PC-3 (cell line): ENCODE measurements at regions not wholly inside any gene's neighbourhood (a gene's known extent, or its start where the extent isn't known, plus 50 kb on each side); places are given as distances from the start of the nearest gene placed in this dataset.

Experiments used
- CTCF ChIP-seq: fragments of 300-600 bp; sonication (generic); conservative IDR thresholded peaks from 2 replicates; pipeline ENCODE4 v1.5.1; 2017; ENCODE audit warnings: antibody characterized with exemption, low read depth, mild to moderate bottlenecking, low read length
- EZH2phosphoT487 ChIP-seq: fragments of 300-600 bp; sonication (generic); IDR thresholded peaks from 2 replicates; pipeline ENCODE4 v1.6.1; 2018; ENCODE audit warnings: mild to moderate bottlenecking, antibody characterized with exemption, low read length, borderline replicate concordance

- TF ChIP-seq CTCF (no peak), EZH2phosphoT487 (no peak)
These were observed 168.4 kb downstream of the SOCS6 start for GRCh38 chr18:70457223-70457622.
